DOHH2 (cell line): ENCODE measurements at regions not wholly inside any gene's neighbourhood (a gene's known extent, or its start where the extent isn't known, plus 50 kb on each side); places are given as distances from the start of the nearest gene placed in this dataset.

Experiments used
- H3F3A ChIP-seq: fragments of 200-600 bp; sonication (generic), shearing (Covaris generic); 2 replicates; pipeline ENCODE4 v1.6.0; 2016; ENCODE audit warnings: antibody characterized with exemption, mild to moderate bottlenecking; ENCODE audit not compliant: control insufficient read depth, insufficient read depth
- H3K27ac ChIP-seq: fragments of 200-600 bp; sonication (generic); 2 replicates; pipeline ENCODE4 v1.5.1; 2014; ENCODE audit warnings: low read depth, mild to moderate bottlenecking, low read length, moderate library complexity
- H3K27me3 ChIP-seq: fragments of 200-600 bp; sonication (generic); 2 replicates; pipeline ENCODE4 v1.6.1; 2014; ENCODE audit warnings: mild to moderate bottlenecking, low read length, mixed read lengths; ENCODE audit not compliant: control insufficient read depth
- H3K36me3 ChIP-seq: fragments of 200-600 bp; sonication (generic); 2 replicates; pipeline ENCODE4 v1.6.1; 2014; ENCODE audit warnings: mild to moderate bottlenecking, low read length, moderate library complexity, mixed read lengths; ENCODE audit not compliant: control insufficient read depth
- H3K4me1 ChIP-seq: fragments of 200-600 bp; sonication (generic); 2 replicates; pipeline ENCODE4 v1.6.1; 2014; ENCODE audit warnings: mild to moderate bottlenecking, low read length, mixed read lengths; ENCODE audit not compliant: control insufficient read depth
- H3K4me2 ChIP-seq: fragments of 200-600 bp; sonication (generic); 2 replicates; pipeline ENCODE4 v1.6.0; 2014; ENCODE audit warnings: mild to moderate bottlenecking, low read length, moderate library complexity
- H3K4me3 ChIP-seq: fragments of 200-600 bp; sonication (generic); 2 replicates; pipeline ENCODE4 v1.5.1; 2014; ENCODE audit warnings: mild to moderate bottlenecking, low read length, mixed read lengths
- H3K79me2 ChIP-seq: fragments of 200-600 bp; sonication (generic); 2 replicates; pipeline ENCODE4 v1.6.1; 2014; ENCODE audit warnings: mild to moderate bottlenecking, low read length, mixed read lengths; ENCODE audit not compliant: control insufficient read depth
- H3K9me2 ChIP-seq: fragments of 200-600 bp; sonication (generic); replicated peaks from 2 replicates; pipeline ENCODE4 v1.6.1; 2014; ENCODE audit warnings: mild to moderate bottlenecking, low read length, mixed read lengths; ENCODE audit not compliant: control insufficient read depth
- H3K9me3 ChIP-seq: fragments of 200-600 bp; sonication (generic); 2 replicates; pipeline ENCODE4 v1.6.1; 2014; ENCODE audit warnings: antibody characterized with exemption, low read length, mixed read lengths; ENCODE audit not compliant: control insufficient read depth, insufficient read depth
- H4K20me1 ChIP-seq: fragments of 200-600 bp; sonication (generic); 2 replicates; pipeline ENCODE4 v1.6.0; 2014; ENCODE audit warnings: low read depth, mild to moderate bottlenecking, antibody characterized with exemption, low read length, moderate library complexity; ENCODE audit not compliant: control insufficient read depth, insufficient read depth
- EZH2phosphoT487 ChIP-seq: fragments of 200-600 bp; sonication (generic); IDR thresholded peaks from 2 replicates; pipeline ENCODE4 v1.6.1; 2017; ENCODE audit warnings: borderline replicate concordance, mild to moderate bottlenecking, antibody characterized with exemption, low read length, moderate library complexity, mixed read lengths
- TF ChIP-seq, protein P1 (sequence below): fragments of 200-600 bp; sonication (generic); IDR thresholded peaks from one replicate; pipeline ENCODE4 v1.5.1; 2014; ENCODE audit warnings: antibody characterized with exemption, mild to moderate bottlenecking, low read depth, low read length; ENCODE audit not compliant: poor library complexity, severe bottlenecking

DNA sequence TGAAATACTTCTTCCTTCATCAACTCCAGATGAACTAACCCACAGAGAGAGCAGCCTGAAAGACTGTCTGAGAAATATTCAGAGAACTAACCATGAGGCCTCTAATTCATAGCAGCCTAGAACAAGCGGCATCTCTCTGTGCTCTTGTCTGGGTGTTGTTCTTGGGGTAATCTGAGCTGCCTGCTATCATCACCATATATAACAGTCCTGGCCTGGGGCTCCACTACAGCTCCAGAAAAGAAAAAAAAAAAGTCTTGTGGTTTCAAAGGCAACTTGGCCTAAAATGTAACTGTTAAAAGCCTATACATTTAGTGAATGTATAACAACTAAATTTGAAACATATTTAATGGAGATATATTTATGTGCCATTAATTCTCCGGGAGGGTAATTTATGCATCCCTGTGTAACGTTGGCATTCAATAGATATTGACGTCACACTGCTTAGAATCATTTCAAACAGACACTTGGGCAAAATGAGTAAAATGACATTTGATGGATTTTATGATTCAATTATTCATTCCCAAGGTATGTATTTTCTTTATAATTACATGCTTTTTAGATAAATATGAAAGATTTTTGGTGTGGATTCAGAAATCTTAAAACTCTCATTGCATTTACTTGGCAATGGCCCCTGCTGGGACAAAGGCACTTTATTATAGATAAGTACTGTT, 294.3 kb downstream of the HRH4 start:
- Histone ChIP-seq H4K20me1 (no peaks in the 10 kb centered on the region), H3K4me1 (no peaks in the 10 kb centered on the region), H3K27me3 (no peaks in the 10 kb centered on the region), H3K27ac (no peak overlapping the region), H3K9me3 (no peaks in the 10 kb centered on the region), H3K4me2 (no peak overlapping the region), H3F3A (no peaks in the 10 kb centered on the region), H3K4me3 (no peak overlapping the region), H3K79me2 (no peaks in the 10 kb centered on the region), H3K36me3 (no peaks in the 10 kb centered on the region), H3K9me2 (no peaks in the 10 kb centered on the region)
- TF ChIP-seq, protein P1, sequence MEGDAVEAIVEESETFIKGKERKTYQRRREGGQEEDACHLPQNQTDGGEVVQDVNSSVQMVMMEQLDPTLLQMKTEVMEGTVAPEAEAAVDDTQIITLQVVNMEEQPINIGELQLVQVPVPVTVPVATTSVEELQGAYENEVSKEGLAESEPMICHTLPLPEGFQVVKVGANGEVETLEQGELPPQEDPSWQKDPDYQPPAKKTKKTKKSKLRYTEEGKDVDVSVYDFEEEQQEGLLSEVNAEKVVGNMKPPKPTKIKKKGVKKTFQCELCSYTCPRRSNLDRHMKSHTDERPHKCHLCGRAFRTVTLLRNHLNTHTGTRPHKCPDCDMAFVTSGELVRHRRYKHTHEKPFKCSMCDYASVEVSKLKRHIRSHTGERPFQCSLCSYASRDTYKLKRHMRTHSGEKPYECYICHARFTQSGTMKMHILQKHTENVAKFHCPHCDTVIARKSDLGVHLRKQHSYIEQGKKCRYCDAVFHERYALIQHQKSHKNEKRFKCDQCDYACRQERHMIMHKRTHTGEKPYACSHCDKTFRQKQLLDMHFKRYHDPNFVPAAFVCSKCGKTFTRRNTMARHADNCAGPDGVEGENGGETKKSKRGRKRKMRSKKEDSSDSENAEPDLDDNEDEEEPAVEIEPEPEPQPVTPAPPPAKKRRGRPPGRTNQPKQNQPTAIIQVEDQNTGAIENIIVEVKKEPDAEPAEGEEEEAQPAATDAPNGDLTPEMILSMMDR = no peak
- TF ChIP-seq EZH2phosphoT487 = no peak

DNA sequence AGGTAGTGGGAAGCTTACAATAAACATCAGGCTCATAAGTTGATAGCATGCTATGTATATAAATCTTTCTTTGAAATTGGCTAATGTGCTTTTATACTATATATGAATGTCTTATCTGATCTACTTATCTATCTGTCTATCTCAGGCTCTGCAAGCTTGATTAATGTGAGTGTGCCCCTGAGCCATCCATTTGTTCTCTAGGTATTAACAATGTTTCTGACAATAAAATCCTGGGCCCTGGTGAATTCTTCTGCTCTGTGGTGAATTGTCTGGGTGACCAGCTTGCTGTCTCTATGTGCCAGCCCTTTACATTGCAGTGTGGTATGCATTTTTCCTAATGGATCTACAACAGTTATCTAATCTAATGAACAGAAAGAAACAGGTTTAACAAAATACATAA, 295.9 kb downstream of the HRH4 start:
- Histone ChIP-seq H4K20me1 (no peaks in the 10 kb centered on the region), H3K4me2 (no peak overlapping the region), H3K27ac (no peak overlapping the region), H3K4me1 (no peaks in the 10 kb centered on the region), H3F3A (no peaks in the 10 kb centered on the region), H3K9me2 (no peaks in the 10 kb centered on the region), H3K79me2 (no peaks in the 10 kb centered on the region), H3K27me3 (no peaks in the 10 kb centered on the region), H3K9me3 (no peaks in the 10 kb centered on the region), H3K4me3 (no peak overlapping the region), H3K36me3 (no peaks in the 10 kb centered on the region)
- no peak for TF ChIP-seq EZH2phosphoT487
- TF ChIP-seq, protein P1 = no peak

DNA sequence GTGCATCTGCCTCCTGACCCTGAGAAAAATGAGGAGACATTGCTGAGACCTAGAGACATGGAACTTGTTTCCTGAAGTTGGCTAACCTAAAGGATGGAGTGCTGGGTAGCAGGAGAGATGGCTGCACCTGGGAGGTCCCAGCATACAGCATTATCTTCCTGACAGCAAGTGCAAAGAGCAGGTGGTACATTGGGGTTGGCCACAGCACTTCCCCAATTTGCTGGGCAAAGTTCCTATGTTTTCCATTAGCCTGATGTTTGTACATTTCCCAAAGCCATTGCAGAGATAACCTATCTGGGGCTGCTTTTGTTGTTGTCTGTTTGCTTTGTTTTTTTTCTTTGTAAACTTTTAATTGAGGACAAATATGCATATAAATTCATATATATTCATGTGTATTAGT, 296.7 kb downstream of the HRH4 start:
- H3K27ac ChIP-seq = no peak overlapping the region
- no peaks in the 10 kb centered on the region for H3K4me1 ChIP-seq
- H3K27me3 ChIP-seq = no peaks in the 10 kb centered on the region
- no peaks in the 10 kb centered on the region for H4K20me1 ChIP-seq
- no peaks in the 10 kb centered on the region for H3K36me3 ChIP-seq
- H3K4me2 ChIP-seq = no peak overlapping the region
- TF ChIP-seq, protein P1 = no peak
- TF ChIP-seq EZH2phosphoT487 = no peak
- no peaks in the 10 kb centered on the region for H3F3A ChIP-seq
- H3K4me3 ChIP-seq = no peak overlapping the region
- H3K9me3 ChIP-seq = no peaks in the 10 kb centered on the region
- no peaks in the 10 kb centered on the region for H3K79me2 ChIP-seq
- H3K9me2 ChIP-seq = no peaks in the 10 kb centered on the region
